CD4-positive, alpha-beta T cell (primary cell): ENCODE measurements at regions not wholly inside any gene's neighbourhood (a gene's known extent, or its start where the extent isn't known, plus 50 kb on each side); places are given as distances from the start of the nearest gene placed in this dataset.

Source experiments
- ATAC-seq: fragments of 200-7000 bp; cut with Tn5 transposase; one replicate; pipeline ENCODE4 v1.10.0; 2022; ENCODE audit warnings: mild to moderate bottlenecking; ENCODE audit not compliant: poor library complexity
- CTCF ChIA-PET: fragments of 350-600 bp; sonication (Branson Sonifier 250); formaldehyde crosslinking; loops from one replicate; lab custom pipeline; 2021; ENCODE audit warnings: antibody characterized with exemption, inconsistent platforms; lab: Charles Lee
- POLR2A ChIA-PET: fragments of 350-600 bp; sonication (Branson Sonifier 250); formaldehyde crosslinking; loops from one replicate; lab custom pipeline; 2021; ENCODE audit warnings: antibody characterized with exemption, inconsistent platforms; lab: Charles Lee
- DNase-seq, 14 experiments: peaks; one replicate each; pipeline ENCODE4 v3.0.0-alpha.2; 2013 to 2020; ENCODE audit warnings: mixed read lengths in 2 of 14
- H3K27ac ChIP-seq, 2 donors: one replicate each; pipeline versions ENCODE4 v1.5.1 to v1.7.0; 2013; ENCODE audit warnings: low read length in 2 of 2, low read depth in 1 of 2, mild to moderate bottlenecking in 1 of 2
- H3K27me3 ChIP-seq, 2 experiments: 1 replicate in 1 of 2; 2 replicates in 1 of 2; pipeline versions ENCODE4 v1.6.1 to v1.7.0; 2013; ENCODE audit warnings: low read length in 2 of 2, control low read depth in 1 of 2, mild to moderate bottlenecking in 1 of 2, moderate library complexity in 1 of 2; ENCODE audit not compliant: insufficient read depth in 2 of 2, control insufficient read depth in 1 of 2
- H3K36me3 ChIP-seq: one replicate; pipeline ENCODE4 v1.6.1; 2013; ENCODE audit warnings: low read length, control low read depth; ENCODE audit not compliant: insufficient read depth
- H3K4me1 ChIP-seq: one replicate; pipeline ENCODE4 v1.6.1; 2013; ENCODE audit warnings: low read length, control low read depth; ENCODE audit not compliant: insufficient read depth
- H3K4me3 ChIP-seq: one replicate; pipeline ENCODE4 v1.5.1; 2013; ENCODE audit warnings: mild to moderate bottlenecking, low read length, moderate library complexity
- H3K9me3 ChIP-seq, 2 experiments: 1 replicate in 1 of 2; 2 replicates in 1 of 2; pipeline versions ENCODE4 v1.6.1 to v1.7.0; 2013; ENCODE audit warnings: low read length in 2 of 2, mild to moderate bottlenecking in 2 of 2, control low read depth in 1 of 2, moderate library complexity in 1 of 2; ENCODE audit not compliant: control insufficient read depth in 1 of 2, insufficient read depth in 1 of 2
- H3K27ac Mint-ChIP-seq: one replicate; pipeline ENCODE4 v1.8.0; 2020; ENCODE audit warnings: mixed read lengths
- H3K27me3 Mint-ChIP-seq: one replicate; pipeline ENCODE4 v1.8.0; 2021; ENCODE audit warnings: mixed read lengths
- H3K36me3 Mint-ChIP-seq: one replicate; pipeline ENCODE4 v1.8.0; 2021; ENCODE audit warnings: low read depth, mixed read lengths
- H3K4me1 Mint-ChIP-seq: one replicate; pipeline ENCODE4 v1.8.0; 2021; ENCODE audit warnings: low read depth, mixed read lengths
- H3K4me3 Mint-ChIP-seq: one replicate; pipeline ENCODE4 v1.8.0; 2020; ENCODE audit warnings: mild to moderate bottlenecking, mixed read lengths
- H3K9me3 Mint-ChIP-seq: one replicate; pipeline ENCODE4 v1.8.0; 2020; ENCODE audit warnings: mixed read lengths
- intact Hi-C, 2 experiments: fragments of 100-400 bp; cut with DNase I in 1 of 2; cut with micrococcal nuclease in 1 of 2; formaldehyde crosslinking; loops; one replicate each; pipeline versions ENCODE4 v1.15.1 to v1.9.0; 2023 to 2025; cut with DNase I, micrococcal nuclease
- TF ChIP-seq, protein P1 (sequence below): fragments of 200-600 bp; IDR thresholded peaks from one replicate; pipeline ENCODE4 v1.8.0; 2022; ENCODE audit warnings: antibody characterized with exemption, mild to moderate bottlenecking

DNA sequence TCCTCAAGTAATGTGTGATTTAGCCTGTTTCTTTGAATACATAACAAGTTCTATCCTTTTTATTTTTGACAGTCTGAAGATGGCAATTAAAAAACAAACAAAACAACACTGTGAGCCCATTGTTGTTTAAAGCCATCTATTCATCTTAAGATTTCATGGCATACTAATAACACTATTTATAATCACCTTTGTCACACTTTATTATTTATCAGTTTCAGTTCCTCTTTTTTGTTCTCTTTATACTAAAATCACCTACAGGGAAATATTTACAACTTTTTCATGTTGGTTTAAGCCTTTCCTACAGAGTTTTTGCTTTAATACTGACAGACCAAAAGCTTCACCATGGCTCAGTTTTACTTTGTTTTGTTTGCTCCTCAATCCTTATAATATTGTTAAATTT, 247.4 kb upstream of the CTSO start:
- Mint-ChIP-seq H3K4me3 (no peak overlapping the region), H3K4me1 (no peaks in the 10 kb centered on the region)
- TF ChIP-seq, protein P1, sequence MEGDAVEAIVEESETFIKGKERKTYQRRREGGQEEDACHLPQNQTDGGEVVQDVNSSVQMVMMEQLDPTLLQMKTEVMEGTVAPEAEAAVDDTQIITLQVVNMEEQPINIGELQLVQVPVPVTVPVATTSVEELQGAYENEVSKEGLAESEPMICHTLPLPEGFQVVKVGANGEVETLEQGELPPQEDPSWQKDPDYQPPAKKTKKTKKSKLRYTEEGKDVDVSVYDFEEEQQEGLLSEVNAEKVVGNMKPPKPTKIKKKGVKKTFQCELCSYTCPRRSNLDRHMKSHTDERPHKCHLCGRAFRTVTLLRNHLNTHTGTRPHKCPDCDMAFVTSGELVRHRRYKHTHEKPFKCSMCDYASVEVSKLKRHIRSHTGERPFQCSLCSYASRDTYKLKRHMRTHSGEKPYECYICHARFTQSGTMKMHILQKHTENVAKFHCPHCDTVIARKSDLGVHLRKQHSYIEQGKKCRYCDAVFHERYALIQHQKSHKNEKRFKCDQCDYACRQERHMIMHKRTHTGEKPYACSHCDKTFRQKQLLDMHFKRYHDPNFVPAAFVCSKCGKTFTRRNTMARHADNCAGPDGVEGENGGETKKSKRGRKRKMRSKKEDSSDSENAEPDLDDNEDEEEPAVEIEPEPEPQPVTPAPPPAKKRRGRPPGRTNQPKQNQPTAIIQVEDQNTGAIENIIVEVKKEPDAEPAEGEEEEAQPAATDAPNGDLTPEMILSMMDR: no peak

DNA sequence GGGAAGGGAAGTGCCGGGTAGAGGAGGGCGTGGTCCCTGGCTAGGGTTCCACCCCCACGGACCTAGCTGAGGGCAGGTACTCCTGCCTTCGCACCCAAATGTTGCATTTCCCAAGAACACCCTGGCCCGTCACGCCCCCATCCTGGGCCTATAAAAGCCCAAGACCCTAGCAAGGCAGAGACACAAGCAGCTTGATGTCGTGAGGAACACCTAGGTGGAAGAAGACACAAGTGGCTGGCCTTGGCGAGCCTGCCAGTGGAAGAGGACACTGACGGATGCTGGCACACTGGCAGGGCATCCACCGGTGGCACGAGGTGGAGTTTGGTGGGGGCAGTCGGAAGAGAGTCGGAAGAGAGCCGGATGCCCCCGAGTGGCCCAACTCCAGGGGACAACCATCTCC, 244.8 kb upstream of the CTSO start:
- no peak overlapping the region for H3K27ac ChIP-seq
- Mint-ChIP-seq H3K4me3 (no peak overlapping the region), H3K27me3 (no peaks in the 10 kb centered on the region), H3K9me3 (no peaks in the 10 kb centered on the region), H3K4me1 (no peaks in the 10 kb centered on the region), H3K36me3 (no peaks in the 10 kb centered on the region), H3K27ac (no peak overlapping the region)
- no peak overlapping the region for H3K4me3 ChIP-seq
- H3K9me3 ChIP-seq: peaks cover 0 to 14% of the 10 kb centered on the region in 2 experiments
- H3K4me1 ChIP-seq: no peaks in the 10 kb centered on the region
- DNase-seq (no peak), ATAC-seq (no peak)
- POLR2A ChIA-PET: no interaction called here
- no peaks in the 10 kb centered on the region for H3K36me3 ChIP-seq
- TF ChIP-seq, protein P1: no peak
- H3K27me3 ChIP-seq: no peaks in the 10 kb centered on the region
- CTCF ChIA-PET: no interaction called here
- intact Hi-C loops: no loop called here

More for the DNA sequence above, 247.4 kb upstream of the CTSO start:
- Histone ChIP-seq H3K4me3 (no peak overlapping the region), H3K27ac (no peak overlapping the region), H3K36me3 (no peaks in the 10 kb centered on the region), H3K9me3 (peaks cover 0 to 18% of the 10 kb centered on the region in 2 experiments), H3K4me1 (no peaks in the 10 kb centered on the region), H3K27me3 (no peaks in the 10 kb centered on the region)
- ChIA-PET CTCF (no interaction called here), POLR2A (no interaction called here)
- no peak for ATAC-seq
- H3K27ac Mint-ChIP-seq: no peak overlapping the region
- no peaks in the 10 kb centered on the region for H3K9me3 Mint-ChIP-seq
- H3K36me3 Mint-ChIP-seq: no peaks in the 10 kb centered on the region
- H3K27me3 Mint-ChIP-seq: no peaks in the 10 kb centered on the region
- intact Hi-C loops: no loop called here
- no peak for DNase-seq

DNA sequence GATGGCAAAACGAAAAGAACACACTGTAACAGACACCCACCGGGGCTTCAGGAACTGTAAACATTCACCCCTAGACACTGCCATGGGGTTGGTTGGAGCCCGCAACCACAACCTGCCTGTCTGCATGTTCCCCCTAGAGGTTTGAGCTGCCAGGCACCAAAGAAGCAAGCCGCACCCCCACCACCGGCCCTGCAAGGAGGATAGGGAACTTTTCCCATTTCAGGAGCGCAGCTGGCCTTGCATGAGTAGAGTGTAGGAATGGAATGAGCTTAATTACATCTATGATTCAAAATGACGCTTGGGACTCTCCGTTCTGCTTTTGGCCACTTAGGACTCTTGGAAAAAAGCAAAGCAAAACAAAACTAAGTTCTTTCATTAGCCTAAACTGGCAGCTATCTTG, 243.6 kb upstream of the CTSO start:
- CTCF ChIA-PET: no interaction called here
- intact Hi-C loops: no loop called here
- no peaks in the 10 kb centered on the region for H3K4me1 Mint-ChIP-seq
- TF ChIP-seq, protein P1: no peak
- H3K9me3 Mint-ChIP-seq: no peaks in the 10 kb centered on the region
- DNase-seq (no peak), ATAC-seq (no peak)
- Histone ChIP-seq H3K27ac (no peak overlapping the region), H3K4me1 (no peaks in the 10 kb centered on the region), H3K4me3 (no peak overlapping the region), H3K36me3 (no peaks in the 10 kb centered on the region), H3K9me3 (peaks cover 0 to 14% of the 10 kb centered on the region in 2 experiments), H3K27me3 (no peaks in the 10 kb centered on the region)
- POLR2A ChIA-PET: no interaction called here
- H3K27me3 Mint-ChIP-seq: no peaks in the 10 kb centered on the region
- no peaks in the 10 kb centered on the region for H3K36me3 Mint-ChIP-seq
- no peak overlapping the region for H3K27ac Mint-ChIP-seq
- no peak overlapping the region for H3K4me3 Mint-ChIP-seq
